ENCODE measurements at regions not wholly inside any gene's neighbourhood (a gene's known extent, or its start where the extent isn't known, plus 50 kb on each side); places are given as distances from the start of the nearest gene placed in this dataset.

DNA sequence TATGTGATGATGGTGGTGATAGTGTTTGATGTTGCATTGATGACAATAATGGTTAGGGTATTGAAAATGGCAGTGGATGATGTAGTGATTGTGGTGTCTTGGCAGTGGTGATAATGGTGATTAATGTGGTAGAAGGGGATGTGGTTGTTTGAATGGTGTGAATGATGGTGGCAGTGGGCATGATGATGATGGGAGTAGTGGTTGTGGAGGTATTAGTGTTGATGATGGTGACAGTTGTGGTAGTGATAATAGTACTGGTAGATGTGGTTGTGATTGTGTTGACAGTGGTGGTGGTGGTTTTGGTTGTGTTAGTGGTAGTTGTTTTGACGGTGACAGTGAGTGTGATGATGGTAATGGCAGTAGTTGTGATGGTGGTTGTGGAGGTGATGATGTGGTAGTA is 1049.0 kb downstream of the VRK1 start:
- Histone ChIP-seq H3K18ac (ENCODE audit: low read depth, low read length) (no peak overlapping the region), H3K4me1 (ENCODE audit: control insufficient read depth, insufficient read depth, low read length) (no peaks in the 10 kb centered on the region), H3K4me3 (ENCODE audit: insufficient read depth, low read depth, low read length) (no peak overlapping the region), H3K36me3 (ENCODE audit: control insufficient read depth, insufficient read depth, low read length) (no peaks in the 10 kb centered on the region), H3K4ac (ENCODE audit: low read depth, low read length) (no peak overlapping the region), H3K27me3 (ENCODE audit: control insufficient read depth, insufficient read depth, low read length) (no peaks in the 10 kb centered on the region), H3K4me2 (ENCODE audit: low read depth, low read length) (no peak overlapping the region), H3K56ac (ENCODE audit: extremely low read depth, insufficient read depth, low read length) (no peak overlapping the region), H3K79me1 (ENCODE audit: low read depth in 1 of 2, low read length in 2 of 2) (no peaks in the 10 kb centered on the region), H3K27ac (ENCODE audit: insufficient read depth, low read length) (no peak overlapping the region), H2BK20ac (ENCODE audit: low read depth, low read length) (no peak overlapping the region), H2AFZ (replicated peaks; ENCODE audit: low read length, poor library complexity) (no peak overlapping the region), H2BK15ac (ENCODE audit: low read depth, low read length) (no peak overlapping the region), H4K5ac (ENCODE audit: low read depth, low read length) (no peak overlapping the region), H2BK120ac (ENCODE audit: low read depth, low read length) (no peak overlapping the region), H3K9ac (ENCODE audit: low read depth, low read length) (no peak overlapping the region), H2AK9ac (replicated peaks; ENCODE audit: low read depth, low read length, poor library complexity) (no peak overlapping the region), H3K14ac (replicated peaks; ENCODE audit: low read depth, low read length) (no peak overlapping the region), H2BK5ac (ENCODE audit: low read depth, low read length, poor library complexity, severe bottlenecking) (peak overlapping the region; percentile 8), H2AK5ac (ENCODE audit: low read depth, low read length) (no peak overlapping the region), H3K23ac (ENCODE audit: low read depth, low read length) (no peak overlapping the region), H4K20me1 (ENCODE audit: insufficient read depth, low read length) (no peaks in the 10 kb centered on the region), H3K9me3 (ENCODE audit: control insufficient read depth, insufficient read depth, low read length) (peaks cover 25% of the 10 kb centered on the region), H4K91ac (ENCODE audit: insufficient read depth, low read depth, low read length) (no peak overlapping the region), H4K8ac (ENCODE audit: low read depth in 2 of 2, low read length in 2 of 2) (no peak overlapping the region), H3K9me1 (ENCODE audit: insufficient read depth, low read length) (no peaks in the 10 kb centered on the region)
- intact Hi-C loops (cut with micrococcal nuclease) (no loop called here), in situ Hi-C loops (cut with MboI; ENCODE audit: low sequenced_read_pairs) (no loop called here), dilution Hi-C loops (cut with HindIII; ENCODE audit: low sequenced_read_pairs, unreplicated experiment) (no loop called here)
- POLR2A ChIA-PET (ENCODE audit: unreplicated experiment) = no interaction called here
- CTCF ChIA-PET = no interaction called here
- TF ChIP-seq CHD1 (IDR thresholded peaks at IDR 0.05; ENCODE audit: low read depth, low read length) = no peak
- no peak for TF ChIP-seq RFX5 (IDR thresholded peaks at IDR 0.05; ENCODE audit: low read depth, low read length)
- TF ChIP-seq BHLHE40 (IDR thresholded peaks at IDR 0.05; ENCODE audit: low read depth, low read length) = no peak
- TF ChIP-seq CEBPB (IDR thresholded peaks at IDR 0.05; ENCODE audit: low read depth, low read length) = no peak
- TF ChIP-seq MXI1 (IDR thresholded peaks at IDR 0.05; ENCODE audit: borderline replicate concordance, low read depth, low read length) = no peak
- TF ChIP-seq ELK1 (IDR thresholded peaks at IDR 0.05; ENCODE audit: borderline replicate concordance, low read depth, low read length) = no peak
- no peak for TF ChIP-seq POLR2A (IDR thresholded peaks at IDR 0.05; ENCODE audit: low read depth, low read length)
- no peak for TF ChIP-seq MAZ (IDR thresholded peaks at IDR 0.05; ENCODE audit: borderline replicate concordance, low read depth, low read length)
- no peak for TF ChIP-seq NFE2L2 (IDR thresholded peaks at IDR 0.05; ENCODE audit: low read depth, low read length)
- no peak for TF ChIP-seq RAD21 (IDR thresholded peaks at IDR 0.05; ENCODE audit: low read length)
- TF ChIP-seq MAFK (IDR thresholded peaks at IDR 0.05; ENCODE audit: low read depth, low read length) = no peak
- TF ChIP-seq USF2 (IDR thresholded peaks at IDR 0.05; ENCODE audit: low read depth, low read length) = no peak
- DNase-seq (no peak), ATAC-seq (ENCODE audit: low read depth) (no peak)
- BruUV-seq (replicated peaks) = no TSS peak
- WGBS, 2 experiments (ENCODE audit: extremely low coverage in 2 of 2, insufficient read length in 1 of 2) = 50% methylated on average over 1 of the region's 1 CpG; no CpG with 5 or more reads in 1 of the 2 experiments

All from IMR-90 (cell line).